ENCODE measurements at regions not wholly inside any gene's neighbourhood (a gene's known extent, or its start where the extent isn't known, plus 50 kb on each side); places are given as distances from the start of the nearest gene placed in this dataset.

- Mint-ChIP-seq H3K36me3 (ENCODE audit: insufficient read depth) (no peaks in the 10 kb centered on the region), H3K27me3 (peaks cover 8 to 15% of the 10 kb centered on the region in 2 donors), H3K4me1 (ENCODE audit: low read depth in 2 of 2) (no peaks in the 10 kb centered on the region), H3K27ac (no peak overlapping the region), H3K9me3 (no peaks in the 10 kb centered on the region), H3K4me3 (no peak overlapping the region)
- ATAC-seq (replicated peaks) (no peak), DNase-seq (no peak)
Measured at GRCh38 chr9:86516564-86516963, 162.4 kb upstream of the TUT7 start.

- DNase-seq (no peak), ATAC-seq (replicated peaks) (no peak)
- peaks cover 0 to 8% of the 10 kb centered on the region in 2 donors for H3K27me3 Mint-ChIP-seq
- no peaks in the 10 kb centered on the region for H3K9me3 Mint-ChIP-seq
- no peaks in the 10 kb centered on the region for H3K4me1 Mint-ChIP-seq (ENCODE audit: low read depth in 2 of 2)
- no peaks in the 10 kb centered on the region for H3K36me3 Mint-ChIP-seq (ENCODE audit: insufficient read depth)
- no peak overlapping the region for H3K4me3 Mint-ChIP-seq
- H3K27ac Mint-ChIP-seq: no peak overlapping the region
Measured at GRCh38 chr9:86515221-86515620, 161.0 kb upstream of the TUT7 start.

- Mint-ChIP-seq H3K27me3 (peaks cover 0 to 12% of the 10 kb centered on the region in 2 donors), H3K4me3 (no peak overlapping the region), H3K27ac (no peak overlapping the region), H3K4me1 (ENCODE audit: low read depth in 2 of 2) (no peaks in the 10 kb centered on the region), H3K9me3 (no peaks in the 10 kb centered on the region), H3K36me3 (ENCODE audit: insufficient read depth) (no peaks in the 10 kb centered on the region)
- ATAC-seq (replicated peaks): no peak
- DNase-seq: no peak
Measured at GRCh38 chr9:86513429-86513828, 159.2 kb upstream of the TUT7 start.

- Mint-ChIP-seq H3K4me3 (no peak overlapping the region), H3K27ac (no peak overlapping the region), H3K4me1 (ENCODE audit: low read depth in 2 of 2) (no peaks in the 10 kb centered on the region), H3K9me3 (no peaks in the 10 kb centered on the region), H3K36me3 (ENCODE audit: insufficient read depth) (no peaks in the 10 kb centered on the region), H3K27me3 (peaks cover 0 to 13% of the 10 kb centered on the region in 2 donors)
- ATAC-seq (replicated peaks) (no peak), DNase-seq (no peak)
Measured at GRCh38 chr9:86512929-86513328, 158.7 kb upstream of the TUT7 start.

GRCh38 chr9:86511614-86512360 is 157.6 kb upstream of the TUT7 start:
- Mint-ChIP-seq H3K27me3 (peaks cover 0 to 13% of the 10 kb centered on the region in 2 donors), H3K4me1 (ENCODE audit: low read depth in 2 of 2) (no peaks in the 10 kb centered on the region), H3K9me3 (no peaks in the 10 kb centered on the region), H3K36me3 (ENCODE audit: insufficient read depth) (no peaks in the 10 kb centered on the region), H3K27ac (no peak overlapping the region), H3K4me3 (no peak overlapping the region)
- no peak for DNase-seq
- no peak for ATAC-seq (replicated peaks)

GRCh38 chr9:86508208-86508903 is 154.1 kb upstream of the TUT7 start:
- ATAC-seq (replicated peaks) (no peak), DNase-seq (no peak)
- no peaks in the 10 kb centered on the region for H3K9me3 Mint-ChIP-seq
- H3K4me3 Mint-ChIP-seq: no peak overlapping the region
- peaks cover 25 to 28% of the 10 kb centered on the region in 2 donors for H3K27me3 Mint-ChIP-seq
- H3K27ac Mint-ChIP-seq: no peak overlapping the region
- H3K36me3 Mint-ChIP-seq (ENCODE audit: insufficient read depth): no peaks in the 10 kb centered on the region
- no peaks in the 10 kb centered on the region for H3K4me1 Mint-ChIP-seq (ENCODE audit: low read depth in 2 of 2)

GRCh38 chr9:86507212-86507630 is 153.0 kb upstream of the TUT7 start:
- H3K4me3 Mint-ChIP-seq: no peak overlapping the region
- no peak for DNase-seq

GRCh38 chr9:86503942-86504341 is 149.7 kb upstream of the TUT7 start:
- no peaks in the 10 kb centered on the region for H3K4me1 Mint-ChIP-seq (ENCODE audit: low read depth in 2 of 2)
- no peaks in the 10 kb centered on the region for H3K36me3 Mint-ChIP-seq (ENCODE audit: insufficient read depth)
- peaks cover 47 to 59% of the 10 kb centered on the region in 2 donors for H3K27me3 Mint-ChIP-seq
- no peaks in the 10 kb centered on the region for H3K9me3 Mint-ChIP-seq
- H3K4me3 Mint-ChIP-seq: no peak overlapping the region
- ATAC-seq (replicated peaks) (no peak), DNase-seq (no peak)
- no peak overlapping the region for H3K27ac Mint-ChIP-seq

More at GRCh38 chr9:86507212-86507630, 153.0 kb upstream of the TUT7 start:
- Mint-ChIP-seq H3K27me3 (peaks cover 22 to 31% of the 10 kb centered on the region in 2 donors), H3K9me3 (no peaks in the 10 kb centered on the region), H3K27ac (no peak overlapping the region), H3K36me3 (ENCODE audit: insufficient read depth) (no peaks in the 10 kb centered on the region), H3K4me1 (ENCODE audit: low read depth in 2 of 2) (no peaks in the 10 kb centered on the region)
- no peak for ATAC-seq (replicated peaks)

GRCh38 chr9:86503314-86503713 is 149.1 kb upstream of the TUT7 start:
- DNase-seq (no peak), ATAC-seq (replicated peaks) (no peak)
- Mint-ChIP-seq H3K4me1 (ENCODE audit: low read depth in 2 of 2) (no peaks in the 10 kb centered on the region), H3K4me3 (no peak overlapping the region), H3K9me3 (no peaks in the 10 kb centered on the region), H3K27me3 (peaks cover 43 to 65% of the 10 kb centered on the region in 2 donors), H3K36me3 (ENCODE audit: insufficient read depth) (no peaks in the 10 kb centered on the region), H3K27ac (no peak overlapping the region)

GRCh38 chr9:86500667-86501435 is 146.6 kb upstream of the TUT7 start:
- Mint-ChIP-seq H3K9me3 (no peaks in the 10 kb centered on the region), H3K36me3 (ENCODE audit: insufficient read depth) (no peaks in the 10 kb centered on the region), H3K4me3 (no peak overlapping the region), H3K4me1 (ENCODE audit: low read depth in 2 of 2) (no peaks in the 10 kb centered on the region), H3K27ac (no peak overlapping the region), H3K27me3 (peaks cover 52 to 72% of the 10 kb centered on the region in 2 donors)
- ATAC-seq (replicated peaks) (no peak), DNase-seq (no peak)

- H3K9me3 Mint-ChIP-seq: no peaks in the 10 kb centered on the region
- DNase-seq (no peak), ATAC-seq (replicated peaks) (no peak)
- no peaks in the 10 kb centered on the region for H3K36me3 Mint-ChIP-seq (ENCODE audit: insufficient read depth)
- no peaks in the 10 kb centered on the region for H3K4me1 Mint-ChIP-seq (ENCODE audit: low read depth in 2 of 2)
- peaks cover 59 to 63% of the 10 kb centered on the region in 2 donors for H3K27me3 Mint-ChIP-seq
- no peak overlapping the region for H3K4me3 Mint-ChIP-seq
- no peak overlapping the region for H3K27ac Mint-ChIP-seq
Measured at GRCh38 chr9:86500031-86500430, 145.8 kb upstream of the TUT7 start.

GRCh38 chr9:86494644-86495111 is 140.5 kb upstream of the TUT7 start:
- Mint-ChIP-seq H3K4me1 (ENCODE audit: low read depth in 2 of 2) (no peaks in the 10 kb centered on the region), H3K9me3 (no peaks in the 10 kb centered on the region), H3K27ac (no peak overlapping the region), H3K27me3 (peaks cover 20 to 23% of the 10 kb centered on the region in 2 donors), H3K36me3 (ENCODE audit: insufficient read depth) (no peaks in the 10 kb centered on the region), H3K4me3 (no peak overlapping the region)
- ATAC-seq (replicated peaks) (no peak), DNase-seq (no peak)

GRCh38 chr9:86491468-86492266 is 137.5 kb upstream of the TUT7 start:
- H3K9me3 Mint-ChIP-seq: no peaks in the 10 kb centered on the region
- H3K27ac Mint-ChIP-seq: no peak overlapping the region
- DNase-seq: no peak
- no peaks in the 10 kb centered on the region for H3K36me3 Mint-ChIP-seq (ENCODE audit: insufficient read depth)
- H3K4me1 Mint-ChIP-seq (ENCODE audit: low read depth in 2 of 2): no peaks in the 10 kb centered on the region
- no peak for ATAC-seq (replicated peaks)
- H3K4me3 Mint-ChIP-seq: no peak overlapping the region
- peaks cover 0 to 6% of the 10 kb centered on the region in 2 donors for H3K27me3 Mint-ChIP-seq

All from effector memory CD8-positive, alpha-beta T cell (primary cell).